ENCODE measurements at regions not wholly inside any gene's neighbourhood (a gene's known extent, or its start where the extent isn't known, plus 50 kb on each side); places are given as distances from the start of the nearest gene placed in this dataset.

- DNase-seq (ENCODE audit: low spot score) = no peak
These were observed 60.8 kb upstream of the KCNJ15 start for GRCh38 chr21:38196036-38196435.

GRCh38 chr21:38202811-38203210 lies 54.0 kb upstream of the KCNJ15 start:
- DNase-seq (ENCODE audit: low spot score) = no peak

DNA sequence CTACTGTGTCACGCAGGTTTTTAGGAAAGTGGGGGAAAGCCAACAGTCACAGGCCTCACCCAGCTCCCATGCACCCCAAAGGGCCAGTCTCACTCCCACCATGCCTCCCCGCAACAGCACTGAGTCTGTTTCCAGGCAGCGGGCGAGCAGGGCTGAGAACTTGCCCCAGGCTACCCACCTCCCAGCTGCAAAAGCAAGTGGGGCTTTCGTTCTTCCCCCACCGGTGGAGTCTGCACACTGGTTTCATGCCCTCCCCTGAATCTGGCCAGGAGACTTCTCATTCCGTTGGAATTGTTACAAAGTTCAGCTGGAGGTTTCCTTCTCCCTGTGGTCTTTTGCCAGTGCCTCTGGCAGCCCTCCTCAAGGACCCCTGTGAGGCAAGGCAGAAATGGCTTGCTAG lies 53.6 kb upstream of the KCNJ15 start:
- DNase-seq (ENCODE audit: low spot score) = no peak

GRCh38 chr21:38205940-38206339 lies 50.9 kb upstream of the KCNJ15 start:
- no peak for DNase-seq (ENCODE audit: low spot score)

DNA sequence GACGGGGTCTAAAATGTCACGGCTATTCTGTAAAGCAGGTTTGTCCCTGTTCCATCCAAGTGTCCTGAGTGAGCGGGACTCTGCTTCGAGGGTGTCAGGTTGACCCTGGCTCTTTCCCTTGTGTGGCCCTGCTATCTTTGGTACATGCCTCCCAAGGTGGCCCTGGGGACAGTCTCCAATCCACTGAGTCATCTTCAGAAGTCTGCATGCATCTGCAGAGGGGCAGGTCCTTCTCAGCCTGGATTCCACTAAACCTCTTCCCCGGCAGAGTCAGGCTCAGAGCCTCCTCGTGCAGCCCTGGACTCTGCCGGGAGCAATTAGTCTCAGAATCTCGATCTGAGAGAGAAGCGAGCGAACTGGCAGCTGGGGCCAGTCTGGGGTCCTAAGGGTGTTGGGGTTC lies 50.1 kb upstream of the KCNJ15 start:
- no peak for DNase-seq (ENCODE audit: low spot score)
